RWPE2 (cell line): ENCODE measurements at regions not wholly inside any gene's neighbourhood (a gene's known extent, or its start where the extent isn't known, plus 50 kb on each side); places are given as distances from the start of the nearest gene placed in this dataset.
"Not testable (repeated sequence)": the region's sequence is repeated elsewhere in the genome, so short reads cannot be mapped to it uniquely, and the experiment has no call there.

ENCODE experiments used
- ATAC-seq: fragments of 200-7000 bp; cut with Tn5 transposase; 3 replicates; pipeline ENCODE4 v1.9.1; 2021; ENCODE audit warnings: low read depth
- DNase-seq: peaks from one replicate; pipeline ENCODE4 v3.0.0-alpha.2; 2020; ENCODE audit warnings: low spot score
- H3K27ac ChIP-seq: fragments of 450-650 bp; 2 replicates; pipeline ENCODE4 v1.5.1; 2017; ENCODE audit warnings: mild to moderate bottlenecking; ENCODE audit not compliant: poor library complexity, severe bottlenecking
- H3K27me3 ChIP-seq: fragments of 250-450 bp; sonication (Bioruptor Pico); 2 replicates; pipeline ENCODE4 v1.5.1; 2021; ENCODE audit warnings: mild to moderate bottlenecking, moderate library complexity; ENCODE audit not compliant: insufficient read depth, poor library complexity, severe bottlenecking
- H3K36me3 ChIP-seq: fragments of 250-450 bp; sonication (Bioruptor Pico); 2 replicates; pipeline ENCODE4 v1.5.1; 2020; ENCODE audit warnings: low read depth, mild to moderate bottlenecking, moderate library complexity
- H3K4me1 ChIP-seq: fragments of 250-450 bp; sonication (Bioruptor Pico); 2 replicates; pipeline ENCODE4 v1.5.1; 2021; ENCODE audit warnings: mild to moderate bottlenecking, moderate library complexity; ENCODE audit not compliant: insufficient read depth, poor library complexity, severe bottlenecking
- H3K4me3 ChIP-seq: fragments of 250-450 bp; sonication (Bioruptor Pico); 2 replicates; pipeline ENCODE4 v1.5.1; 2021; ENCODE audit warnings: mild to moderate bottlenecking, moderate library complexity; ENCODE audit not compliant: severe bottlenecking
- H3K9me3 ChIP-seq: fragments of 250-450 bp; sonication (Bioruptor Pico); 2 replicates; pipeline ENCODE4 v1.5.1; 2021; ENCODE audit warnings: mild to moderate bottlenecking, moderate library complexity; ENCODE audit not compliant: severe bottlenecking
- CTCF ChIP-seq: fragments of 450-650 bp; IDR thresholded peaks from one replicate; pipeline ENCODE4 v1.5.1; 2017; ENCODE audit warnings: mild to moderate bottlenecking, moderate library complexity; ENCODE audit not compliant: poor library complexity, severe bottlenecking

- no peak for TF ChIP-seq CTCF
- Histone ChIP-seq H3K27me3 (no peaks in the 10 kb centered on the region), H3K4me3 (no peak overlapping the region), H3K9me3 (no peaks in the 10 kb centered on the region), H3K36me3 (no peaks in the 10 kb centered on the region), H3K4me1 (peaks cover 9% of the 10 kb centered on the region), H3K27ac (no peak overlapping the region)
- DNase-seq (no peak), ATAC-seq (0 out of 3 replicates have a peak, but pooled peaks have one; percentile 19)
Observed at GRCh38 chr6:48397887-48398286, 286.9 kb upstream of the PTCHD4 start.

GRCh38 chr6:48389146-48390043 is 278.4 kb upstream of the PTCHD4 start:
- TF ChIP-seq CTCF = no peak

GRCh38 chr6:48388044-48388443 is 277.0 kb upstream of the PTCHD4 start:
- DNase-seq (no peak), ATAC-seq (no peak)
- Histone ChIP-seq H3K4me3 (no peak overlapping the region), H3K27ac (no peak overlapping the region), H3K36me3 (no peaks in the 10 kb centered on the region), H3K27me3 (no peaks in the 10 kb centered on the region), H3K9me3 (peaks cover 2% of the 10 kb centered on the region), H3K4me1 (no peaks in the 10 kb centered on the region)
- no peak for TF ChIP-seq CTCF

More at GRCh38 chr6:48389146-48390043, 278.4 kb upstream of the PTCHD4 start:
- Histone ChIP-seq H3K4me1 (no peaks in the 10 kb centered on the region), H3K9me3 (peaks cover 2% of the 10 kb centered on the region), H3K4me3 (no peak overlapping the region), H3K27ac (no peak overlapping the region), H3K36me3 (no peaks in the 10 kb centered on the region), H3K27me3 (no peaks in the 10 kb centered on the region)
- ATAC-seq = no peak
- no peak for DNase-seq

- TF ChIP-seq CTCF = no peak
- no peak overlapping the region for H3K4me3 ChIP-seq
- no peaks in the 10 kb centered on the region for H3K27me3 ChIP-seq
- no peaks in the 10 kb centered on the region for H3K36me3 ChIP-seq
- ATAC-seq (no peak), DNase-seq (no peak)
- H3K27ac ChIP-seq = no peak overlapping the region
- H3K9me3 ChIP-seq = no peaks in the 10 kb centered on the region
- no peaks in the 10 kb centered on the region for H3K4me1 ChIP-seq
Observed at GRCh38 chr6:48378884-48379407, 267.9 kb upstream of the PTCHD4 start.

- no peaks in the 10 kb centered on the region for H3K36me3 ChIP-seq
- no peak for ATAC-seq
Observed at GRCh38 chr6:48377115-48377514, 266.1 kb upstream of the PTCHD4 start.

GRCh38 chr6:48371226-48371625 is 260.2 kb upstream of the PTCHD4 start:
- not testable (repeated sequence) for H3K27me3 ChIP-seq, DNase-seq, H3K4me1 ChIP-seq, H3K27ac ChIP-seq, H3K36me3 ChIP-seq, H3K4me3 ChIP-seq, ATAC-seq, H3K9me3 ChIP-seq

More at GRCh38 chr6:48377115-48377514, 266.1 kb upstream of the PTCHD4 start:
- no peak overlapping the region for H3K4me3 ChIP-seq
- H3K4me1 ChIP-seq = no peaks in the 10 kb centered on the region
- no peak for DNase-seq
- H3K9me3 ChIP-seq = no peaks in the 10 kb centered on the region
- no peaks in the 10 kb centered on the region for H3K27me3 ChIP-seq
- no peak for TF ChIP-seq CTCF
- no peak overlapping the region for H3K27ac ChIP-seq
